IPS-20b (cell line): ENCODE measurements at regions not wholly inside any gene's neighbourhood (a gene's known extent, or its start where the extent isn't known, plus 50 kb on each side); places are given as distances from the start of the nearest gene placed in this dataset.

Experiments used
- H3K27ac ChIP-seq: one replicate; pipeline ENCODE4 v1.5.1; 2013; ENCODE audit warnings: low read length
- H3K27me3 ChIP-seq: 2 replicates; pipeline ENCODE4 v1.6.1; 2013; ENCODE audit warnings: mild to moderate bottlenecking, low read length, inconsistent platforms; ENCODE audit not compliant: insufficient read depth
- H3K36me3 ChIP-seq: 2 replicates; pipeline ENCODE4 v1.6.1; 2013; ENCODE audit warnings: low read depth, mild to moderate bottlenecking, inconsistent platforms, low read length, moderate library complexity; ENCODE audit not compliant: insufficient read depth
- H3K4me1 ChIP-seq: 2 replicates; pipeline ENCODE4 v1.6.1; 2013; ENCODE audit warnings: mild to moderate bottlenecking, control low read depth, inconsistent platforms, low read length, moderate library complexity; ENCODE audit not compliant: insufficient read depth
- H3K4me3 ChIP-seq: 2 replicates; pipeline ENCODE4 v1.5.1; 2013; ENCODE audit warnings: mild to moderate bottlenecking, low read length, inconsistent platforms
- H3K9ac ChIP-seq: 2 replicates; pipeline ENCODE4 v1.6.1; 2013; ENCODE audit warnings: low read depth, mild to moderate bottlenecking, inconsistent platforms, low read length, moderate library complexity
- H3K9me3 ChIP-seq: 2 replicates; pipeline ENCODE4 v1.6.1; 2013; ENCODE audit warnings: mild to moderate bottlenecking, low read depth, low read length, inconsistent platforms; ENCODE audit not compliant: insufficient read depth

- Histone ChIP-seq H3K4me1 (peaks cover 9% of the 10 kb centered on the region; the same call in 1 of the 2 replicates), H3K27me3 (no peaks in the 10 kb centered on the region), H3K4me3 (no peak overlapping the region), H3K9ac (no peak overlapping the region), H3K9me3 (no peaks in the 10 kb centered on the region), H3K36me3 (no peaks in the 10 kb centered on the region), H3K27ac (no peak overlapping the region)
These were observed 95.9 kb downstream of the KCNF1 start for GRCh38 chr2:11007331-11008264.

- Histone ChIP-seq H3K4me3 (no peak overlapping the region), H3K27ac (no peak overlapping the region), H3K27me3 (no peaks in the 10 kb centered on the region), H3K36me3 (no peaks in the 10 kb centered on the region), H3K9me3 (no peaks in the 10 kb centered on the region), H3K4me1 (peaks cover 7% of the 10 kb centered on the region; the same call in 1 of the 2 replicates), H3K9ac (no peak overlapping the region)
These were observed 97.0 kb downstream of the KCNF1 start for GRCh38 chr2:11008773-11009172.

GRCh38 chr2:11009176-11009575 lies 97.4 kb downstream of the KCNF1 start:
- H3K9ac ChIP-seq: no peak overlapping the region
- H3K4me1 ChIP-seq: peaks cover 3% of the 10 kb centered on the region; the same call in 1 of the 2 replicates
- no peak overlapping the region for H3K27ac ChIP-seq
- H3K36me3 ChIP-seq: no peaks in the 10 kb centered on the region
- no peak overlapping the region for H3K4me3 ChIP-seq
- no peaks in the 10 kb centered on the region for H3K27me3 ChIP-seq
- no peaks in the 10 kb centered on the region for H3K9me3 ChIP-seq

GRCh38 chr2:11009891-11010290 lies 98.2 kb downstream of the KCNF1 start:
- Histone ChIP-seq H3K27ac (no peak overlapping the region), H3K9ac (no peak overlapping the region), H3K9me3 (no peaks in the 10 kb centered on the region), H3K36me3 (no peaks in the 10 kb centered on the region), H3K4me3 (no peak overlapping the region), H3K4me1 (peaks cover 3% of the 10 kb centered on the region; the same call in 1 of the 2 replicates), H3K27me3 (no peaks in the 10 kb centered on the region)

GRCh38 chr2:11011359-11011758 lies 99.6 kb downstream of the KCNF1 start:
- Histone ChIP-seq H3K27ac (no peak overlapping the region), H3K9me3 (no peaks in the 10 kb centered on the region), H3K9ac (no peak overlapping the region), H3K36me3 (no peaks in the 10 kb centered on the region), H3K4me1 (0 out of 2 replicates have a peak, but pooled peaks cover 3% of the 10 kb centered on the region), H3K27me3 (no peaks in the 10 kb centered on the region), H3K4me3 (no peak overlapping the region)

- Histone ChIP-seq H3K36me3 (no peaks in the 10 kb centered on the region), H3K4me3 (no peak overlapping the region), H3K27ac (no peak overlapping the region), H3K4me1 (0 out of 2 replicates have a peak, but pooled peaks cover 3% of the 10 kb centered on the region), H3K9ac (no peak overlapping the region), H3K27me3 (no peaks in the 10 kb centered on the region), H3K9me3 (no peaks in the 10 kb centered on the region)
These were observed 100.5 kb downstream of the KCNF1 start for GRCh38 chr2:11012131-11012693.

GRCh38 chr2:11013196-11013595 lies 101.5 kb downstream of the KCNF1 start:
- Histone ChIP-seq H3K27me3 (no peaks in the 10 kb centered on the region), H3K9me3 (no peaks in the 10 kb centered on the region), H3K4me1 (no peaks in the 10 kb centered on the region), H3K9ac (no peak overlapping the region), H3K36me3 (no peaks in the 10 kb centered on the region), H3K4me3 (no peak overlapping the region), H3K27ac (no peak overlapping the region)

- no peaks in the 10 kb centered on the region for H3K36me3 ChIP-seq
- H3K27me3 ChIP-seq: no peaks in the 10 kb centered on the region
- H3K4me3 ChIP-seq: no peak overlapping the region
- no peak overlapping the region for H3K9ac ChIP-seq
- H3K9me3 ChIP-seq: no peaks in the 10 kb centered on the region
- no peaks in the 10 kb centered on the region for H3K4me1 ChIP-seq
- H3K27ac ChIP-seq: no peak overlapping the region
These were observed 102.3 kb downstream of the KCNF1 start for GRCh38 chr2:11014026-11014425.

GRCh38 chr2:11016735-11017388 lies 105.1 kb downstream of the KCNF1 start:
- 0 out of 2 replicates have a peak, but pooled peaks cover 4% of the 10 kb centered on the region for H3K4me1 ChIP-seq
- no peak overlapping the region for H3K27ac ChIP-seq
- no peaks in the 10 kb centered on the region for H3K36me3 ChIP-seq
- H3K9me3 ChIP-seq: no peaks in the 10 kb centered on the region
- no peaks in the 10 kb centered on the region for H3K27me3 ChIP-seq
- no peak overlapping the region for H3K9ac ChIP-seq
- no peak overlapping the region for H3K4me3 ChIP-seq

- no peaks in the 10 kb centered on the region for H3K36me3 ChIP-seq
- H3K27me3 ChIP-seq: no peaks in the 10 kb centered on the region
These were observed 106.2 kb downstream of the KCNF1 start for GRCh38 chr2:11017921-11018320.

GRCh38 chr2:11018651-11019185 lies 107.0 kb downstream of the KCNF1 start:
- no peak overlapping the region for H3K4me3 ChIP-seq
- H3K4me1 ChIP-seq: 0 out of 2 replicates have a peak, but pooled peaks cover 4% of the 10 kb centered on the region
- no peak overlapping the region for H3K9ac ChIP-seq
- H3K27ac ChIP-seq: no peak overlapping the region
- no peaks in the 10 kb centered on the region for H3K27me3 ChIP-seq
- H3K36me3 ChIP-seq: no peaks in the 10 kb centered on the region
- no peaks in the 10 kb centered on the region for H3K9me3 ChIP-seq

More at GRCh38 chr2:11017921-11018320, 106.2 kb downstream of the KCNF1 start:
- 0 out of 2 replicates have a peak, but pooled peaks cover 4% of the 10 kb centered on the region for H3K4me1 ChIP-seq
- H3K9me3 ChIP-seq: no peaks in the 10 kb centered on the region
- no peak overlapping the region for H3K9ac ChIP-seq
- no peak overlapping the region for H3K27ac ChIP-seq
- H3K4me3 ChIP-seq: no peak overlapping the region
